HG03439 (cell line): ENCODE measurements at regions not wholly inside any gene's neighbourhood (a gene's known extent, or its start where the extent isn't known, plus 50 kb on each side); places are given as distances from the start of the nearest gene placed in this dataset.
"Not testable (repeated sequence)": the region's sequence is repeated elsewhere in the genome, so short reads cannot be mapped to it uniquely, and the experiment has no call there.

ENCODE experiments used
- ATAC-seq: cut with Tn5 transposase; IDR thresholded peaks from one replicate; pipeline ENCODE4 v1.9.1; 2021; ENCODE audit warnings: mild to moderate bottlenecking, moderate library complexity; ENCODE audit not compliant: unreplicated experiment

- ATAC-seq = no peak
These were observed 1582.7 kb downstream of the STIM2 start for GRCh38 chr4:28443371-28443770.

- ATAC-seq = no peak
These were observed 1583.3 kb downstream of the STIM2 start for GRCh38 chr4:28443801-28444412.

GRCh38 chr4:28444886-28445496 lies 1584.3 kb downstream of the STIM2 start:
- ATAC-seq = no peak

GRCh38 chr4:28449085-28449484 lies 1588.4 kb downstream of the STIM2 start:
- ATAC-seq = no peak

GRCh38 chr4:28451346-28451745 lies 1590.7 kb downstream of the STIM2 start:
- no peak for ATAC-seq

GRCh38 chr4:28462766-28463700 lies 1602.4 kb downstream of the STIM2 start:
- no peak for ATAC-seq

GRCh38 chr4:28464823-28465222 lies 1604.2 kb downstream of the STIM2 start:
- no peak for ATAC-seq

GRCh38 chr4:28466886-28467285 lies 1606.2 kb downstream of the STIM2 start:
- ATAC-seq = not testable (repeated sequence)

- ATAC-seq = no peak
These were observed 1608.7 kb downstream of the STIM2 start for GRCh38 chr4:28469387-28469786.

GRCh38 chr4:28469886-28470285 lies 1609.2 kb downstream of the STIM2 start:
- no peak for ATAC-seq

GRCh38 chr4:28475381-28475780 lies 1614.7 kb downstream of the STIM2 start:
- no peak for ATAC-seq

- ATAC-seq = no peak
These were observed 1619.0 kb downstream of the STIM2 start for GRCh38 chr4:28479666-28480065.

- ATAC-seq = no peak
These were observed 1620.9 kb downstream of the STIM2 start for GRCh38 chr4:28481565-28481964.

GRCh38 chr4:28482580-28483270 lies 1622.1 kb downstream of the STIM2 start:
- no peak for ATAC-seq

- ATAC-seq = no peak
These were observed 1627.4 kb downstream of the STIM2 start for GRCh38 chr4:28488021-28488420.

- no peak for ATAC-seq
These were observed 1630.0 kb downstream of the STIM2 start for GRCh38 chr4:28490669-28491068.

- ATAC-seq = no peak
These were observed 1644.4 kb downstream of the STIM2 start for GRCh38 chr4:28505064-28505463.

- ATAC-seq = no peak
These were observed 1648.0 kb downstream of the STIM2 start for GRCh38 chr4:28508636-28509035.

GRCh38 chr4:28514766-28515165 lies 1654.1 kb downstream of the STIM2 start:
- not testable (repeated sequence) for ATAC-seq

GRCh38 chr4:28518561-28519165 lies 1658.0 kb downstream of the STIM2 start:
- no peak for ATAC-seq

GRCh38 chr4:28523681-28524190 lies 1663.1 kb downstream of the STIM2 start:
- ATAC-seq = no peak
